Transverse colon (tissue), 4 donors: ENCODE measurements at regions not wholly inside any gene's neighbourhood (a gene's known extent, or its start where the extent isn't known, plus 50 kb on each side); places are given as distances from the start of the nearest gene placed in this dataset.

Experiments used
- CTCF ChIP-seq, 5 experiments: fragments of 200-600 bp in 3 of 5; fragments of 450-650 bp in 2 of 5; sonication (generic) in 3 of 5; IDR thresholded peaks; 1 replicate in 2 of 5; 2 replicates in 3 of 5; pipeline ENCODE4 v1.5.1; 2016 to 2017; ENCODE audit warnings: antibody characterized with exemption in 5 of 5, inconsistent platforms in 3 of 5, mild to moderate bottlenecking in 2 of 5, moderate library complexity in 1 of 5
- POLR2A ChIP-seq: fragments of 450-650 bp; IDR thresholded peaks from one replicate; pipeline ENCODE4 v1.6.1; 2016; ENCODE audit warnings: antibody characterized with exemption, mild to moderate bottlenecking, moderate library complexity
- POLR2AphosphoS5 ChIP-seq, 3 donors: sonication (generic); formaldehyde crosslinking; IDR thresholded peaks; one replicate each; pipeline ENCODE4 v1.6.1; 2016; ENCODE audit warnings: antibody characterized with exemption in 3 of 3

GRCh38 chr11:79932612-79933011 lies 491.8 kb upstream of the TENM4 start:
- TF ChIP-seq CTCF (IDR thresholded peaks at IDR 0.05) (no peak), POLR2AphosphoS5 (IDR thresholded peaks at IDR 0.05) (no peak), POLR2A (no peak)
